ENCODE measurements at regions not wholly inside any gene's neighbourhood (a gene's known extent, or its start where the extent isn't known, plus 50 kb on each side); places are given as distances from the start of the nearest gene placed in this dataset.

GRCh38 chr6:79864421-79864820 lies 82.9 kb downstream of the ELOVL4 start:
- ATAC-seq, result no peak

GRCh38 chr6:79864001-79864400 lies 83.4 kb downstream of the ELOVL4 start:
- H3K4me3 ChIP-seq, result no peak overlapping the region
- 67% methylated on average over 1 of the region's 1 CpG for WGBS (ENCODE audit: missing lambda C conversion rate)
- ChIA-PET POLR2A (no interaction called here), CTCF (no interaction called here)
- DNase-seq (ENCODE audit: low read depth in 1 of 2, low spot score in 1 of 2) (no peak), FAIRE-seq (no peak), ATAC-seq (no peak)
- no peak overlapping the region for H3K4me2 ChIP-seq
- no peaks in the 10 kb centered on the region for H3K4me1 ChIP-seq
- no peaks in the 10 kb centered on the region for H3K9me3 ChIP-seq
- no peak overlapping the region for H3K27ac ChIP-seq
- TF ChIP-seq ZNF302 (CRISPR knock-in tag; IDR thresholded peaks at IDR 0.05) (no peak), KDM5A (IDR thresholded peaks at IDR 0.05) (no peak), JUN (IDR thresholded peaks at IDR 0.05) (no peak), USF2 (IDR thresholded peaks at IDR 0.05) (no peak), ELK1 (IDR thresholded peaks at IDR 0.05; ENCODE audit: low read depth, low read length) (no peak), HOXB5 (CRISPR knock-in tag; IDR thresholded peaks at IDR 0.05) (no peak), KDM1A (IDR thresholded peaks at IDR 0.05; ENCODE audit: low read depth) (no peak), RARB (CRISPR knock-in tag; IDR thresholded peaks at IDR 0.05) (no peak), ZC3H11A (IDR thresholded peaks at IDR 0.05) (no peak), HDAC2 (IDR thresholded peaks at IDR 0.05) (no peak), EHMT2 (IDR thresholded peaks at IDR 0.05; ENCODE audit: low read depth) (no peak), HMGXB4 (CRISPR knock-in tag; IDR thresholded peaks at IDR 0.05; ENCODE audit: borderline replicate concordance) (no peak), CBX2 (IDR thresholded peaks at IDR 0.05; ENCODE audit: borderline replicate concordance, low read depth) (no peak), CTCF (IDR thresholded peaks at IDR 0.05) (no peak)

More at GRCh38 chr6:79864421-79864820, 82.9 kb downstream of the ELOVL4 start:
- CTCF ChIA-PET, result interaction anchor here (0.9 kb wide), 1 partner anchor 86 kb away, joined by 3 read pairs; no protein-coding TSS in a partner anchor
- H3K4me3 ChIP-seq, result no peak overlapping the region
- WGBS (ENCODE audit: missing lambda C conversion rate), result 58% methylated on average over 3 of the region's 3 CpGs
- TF ChIP-seq SMC3 (IDR thresholded peaks at IDR 0.05) (no peak), HDAC2 (IDR thresholded peaks at IDR 0.05) (no peak), USF2 (IDR thresholded peaks at IDR 0.05) (no peak), ESRRA (IDR thresholded peaks at IDR 0.05; ENCODE audit: borderline replicate concordance, low read length) (no peak), CHD4 (IDR thresholded peaks at IDR 0.05; ENCODE audit: borderline replicate concordance) (no peak), REST (IDR thresholded peaks at IDR 0.05) (no peak), JUN (IDR thresholded peaks at IDR 0.05) (no peak), POLR2A (IDR thresholded peaks at IDR 0.05; ENCODE audit: low read length) (no peak), PBX3 (IDR thresholded peaks at IDR 0.05) (no peak)
- 0 out of 3 replicates have a peak, but pooled peaks cover 2% of the 10 kb centered on the region for H3K4me1 ChIP-seq
- H3K4me2 ChIP-seq, result no peak overlapping the region
- H3K9me3 ChIP-seq, result no peaks in the 10 kb centered on the region
- DNase-seq (ENCODE audit: low read depth in 1 of 2, low spot score in 1 of 2) (no peak), FAIRE-seq (no peak)
- POLR2A ChIA-PET, result no interaction called here
- no peak overlapping the region for H3K27ac ChIP-seq
